ENCODE measurements at regions not wholly inside any gene's neighbourhood (a gene's known extent, or its start where the extent isn't known, plus 50 kb on each side); places are given as distances from the start of the nearest gene placed in this dataset.
A peak's percentile ranks its signal among the peaks of the same experiment; 100 is the strongest.
"Not testable (repeated sequence)": the region's sequence is repeated elsewhere in the genome, so short reads cannot be mapped to it uniquely, and the experiment has no call there.

GRCh38 chr3:178088963-178089362 is 447.3 kb upstream of the KCNMB2 start:
- no peak for DNase-seq

GRCh38 chr3:178090899-178091298 is 445.3 kb upstream of the KCNMB2 start:
- DNase-seq, result no peak

- DNase-seq, result no peak
Measured at GRCh38 chr3:178095522-178095921, 440.7 kb upstream of the KCNMB2 start.

- no peak for DNase-seq
Measured at GRCh38 chr3:178096955-178097354, 439.3 kb upstream of the KCNMB2 start.

GRCh38 chr3:178097576-178097975 is 438.7 kb upstream of the KCNMB2 start:
- DNase-seq, result no peak

- no peak for DNase-seq
Measured at GRCh38 chr3:178099274-178099673, 437.0 kb upstream of the KCNMB2 start.

GRCh38 chr3:178099862-178100261 is 436.4 kb upstream of the KCNMB2 start:
- no peak for DNase-seq

GRCh38 chr3:178100908-178101307 is 435.3 kb upstream of the KCNMB2 start:
- no peak for DNase-seq

- no peak for DNase-seq
Measured at GRCh38 chr3:178103140-178103539, 433.1 kb upstream of the KCNMB2 start.

- no peak for DNase-seq
Measured at GRCh38 chr3:178107804-178108203, 428.4 kb upstream of the KCNMB2 start.

- no peak for DNase-seq
Measured at GRCh38 chr3:178109691-178110090, 426.5 kb upstream of the KCNMB2 start.

GRCh38 chr3:178112134-178112533 is 424.1 kb upstream of the KCNMB2 start:
- DNase-seq, result no peak

- DNase-seq, result not testable (repeated sequence)
Measured at GRCh38 chr3:178112552-178112951, 423.7 kb upstream of the KCNMB2 start.

GRCh38 chr3:178117641-178118040 is 418.6 kb upstream of the KCNMB2 start:
- DNase-seq, result no peak

GRCh38 chr3:178119608-178120295 is 416.5 kb upstream of the KCNMB2 start:
- not testable (repeated sequence) for DNase-seq

GRCh38 chr3:178120367-178120766 is 415.9 kb upstream of the KCNMB2 start:
- peak; percentile 16 for DNase-seq

- DNase-seq, result no peak
Measured at GRCh38 chr3:178126686-178127085, 409.6 kb upstream of the KCNMB2 start.

GRCh38 chr3:178127221-178127620 is 409.0 kb upstream of the KCNMB2 start:
- no peak for DNase-seq

- no peak for DNase-seq
Measured at GRCh38 chr3:178129109-178129508, 407.1 kb upstream of the KCNMB2 start.

GRCh38 chr3:178131801-178132200 is 404.4 kb upstream of the KCNMB2 start:
- DNase-seq, result no peak

GRCh38 chr3:178137206-178137605 is 399.0 kb upstream of the KCNMB2 start:
- DNase-seq, result no peak

- no peak for DNase-seq
Measured at GRCh38 chr3:178137831-178138230, 398.4 kb upstream of the KCNMB2 start.

- DNase-seq, result no peak
Measured at GRCh38 chr3:178139116-178139515, 397.1 kb upstream of the KCNMB2 start.

- DNase-seq, result no peak
Measured at GRCh38 chr3:178140531-178141304, 395.5 kb upstream of the KCNMB2 start.

- not testable (repeated sequence) for DNase-seq
Measured at GRCh38 chr3:178141305-178141684, 394.9 kb upstream of the KCNMB2 start.
